B cell (primary cell): ENCODE measurements at regions not wholly inside any gene's neighbourhood (a gene's known extent, or its start where the extent isn't known, plus 50 kb on each side); places are given as distances from the start of the nearest gene placed in this dataset.

Experiments used
- ATAC-seq: fragments of 200-7000 bp; cut with Tn5 transposase; one replicate; pipeline ENCODE4 v1.10.0; 2021; ENCODE audit warnings: low read depth, mild to moderate bottlenecking, moderate number of reproducible peaks, moderate library complexity
- CTCF ChIA-PET: fragments of 350-600 bp; sonication (Branson Sonifier 250); formaldehyde crosslinking; loops from one replicate; lab custom pipeline; 2021; ENCODE audit warnings: antibody characterized with exemption, inconsistent platforms; lab: Charles Lee
- POLR2A ChIA-PET: fragments of 350-600 bp; sonication (Branson Sonifier 250); formaldehyde crosslinking; loops from one replicate; lab custom pipeline; 2021; ENCODE audit warnings: antibody characterized with exemption; lab: Charles Lee
- DNase-seq: peaks from one replicate; pipeline ENCODE4 v3.0.0; 2013
- H2AFZ ChIP-seq: 2 replicates; pipeline ENCODE4 v1.6.1; 2012; ENCODE audit warnings: mild to moderate bottlenecking, low read depth, low read length; ENCODE audit not compliant: insufficient read depth, poor library complexity, severe bottlenecking
- H3K27ac ChIP-seq, 2 donors: 1 replicate in 1 of 2; 2 replicates in 1 of 2; pipeline ENCODE4 v1.5.1; 2012 to 2013; ENCODE audit warnings: low read length in 2 of 2, mild to moderate bottlenecking in 2 of 2, moderate library complexity in 1 of 2
- H3K27me3 ChIP-seq, 4 experiments: fragments of 200-600 bp in 1 of 4; sonication (generic) in 1 of 4; replicated peaks in 1 of 4; 1 replicate in 2 of 4; 2 replicates in 2 of 4; pipeline versions ENCODE4 v1.6.1 to v1.7.0; 2013 to 2016; ENCODE audit warnings: low read length in 3 of 4, mild to moderate bottlenecking in 2 of 4, mixed read lengths in 1 of 4, moderate library complexity in 1 of 4; ENCODE audit not compliant: insufficient read depth in 4 of 4, control insufficient read depth in 3 of 4; ENCODE audit errors: control extremely low read depth in 1 of 4
- H3K36me3 ChIP-seq, 2 experiments: replicated peaks in 1 of 2; 1 replicate in 1 of 2; 2 replicates in 1 of 2; pipeline versions ENCODE4 v1.6.1 to v1.7.1; 2013; ENCODE audit warnings: low read length in 1 of 2; ENCODE audit not compliant: insufficient read depth in 2 of 2, control insufficient read depth in 1 of 2; ENCODE audit errors: control extremely low read depth in 1 of 2, extremely low read depth in 1 of 2
- H3K4me1 ChIP-seq, 2 donors: fragments of 200-600 bp in 1 of 2; sonication (generic) in 1 of 2; 1 replicate in 1 of 2; 2 replicates in 1 of 2; pipeline versions ENCODE4 v1.5.1 to v1.6.1; 2013 to 2017; ENCODE audit warnings: low read length in 2 of 2; ENCODE audit not compliant: control insufficient read depth in 2 of 2, insufficient read depth in 2 of 2
- H3K4me2 ChIP-seq: replicated peaks from 2 replicates; pipeline ENCODE3; 2012; ENCODE audit warnings: mild to moderate bottlenecking, low read depth, low read length; ENCODE audit not compliant: poor library complexity, severe bottlenecking
- H3K4me3 ChIP-seq, 5 experiments: fragments of 200-600 bp in 1 of 5; sonication (generic) in 1 of 5; 1 replicate in 3 of 5; 2 replicates in 2 of 5; pipeline versions ENCODE4 v1.5.1 to v1.7.0; 2011 to 2016; ENCODE audit warnings: low read length in 4 of 5, mild to moderate bottlenecking in 4 of 5, low read depth in 2 of 5, control low read depth in 1 of 5, moderate library complexity in 1 of 5; ENCODE audit not compliant: insufficient read depth in 1 of 5; ENCODE audit errors: control extremely low read depth in 1 of 5, extremely low read depth in 1 of 5
- H3K79me2 ChIP-seq: fragments of 200-600 bp; sonication (generic); one replicate; pipeline ENCODE4 v1.6.0; 2016; ENCODE audit warnings: low read length; ENCODE audit not compliant: control insufficient read depth, insufficient read depth
- H3K9ac ChIP-seq: fragments of 200-600 bp; sonication (generic); 2 replicates; pipeline ENCODE4 v1.6.1; 2017; ENCODE audit warnings: mild to moderate bottlenecking, low read length, moderate library complexity
- H3K9me3 ChIP-seq, 3 donors: one replicate each; pipeline versions ENCODE4 v1.6.1 to v1.7.1; 2013; ENCODE audit warnings: low read length in 2 of 3; ENCODE audit not compliant: control insufficient read depth in 2 of 3, insufficient read depth in 1 of 3; ENCODE audit errors: control extremely low read depth in 1 of 3
- H4K20me1 ChIP-seq: 2 replicates; pipeline ENCODE4 v1.6.0; 2012; ENCODE audit warnings: mild to moderate bottlenecking, low read length; ENCODE audit not compliant: insufficient read depth, control insufficient read depth, poor library complexity, severe bottlenecking
- H3K27ac Mint-ChIP-seq: one replicate; pipeline ENCODE4 v1.8.0; 2021; ENCODE audit warnings: mixed read lengths
- H3K27me3 Mint-ChIP-seq: one replicate; pipeline ENCODE4 v1.8.0; 2021; ENCODE audit warnings: mixed read lengths
- H3K4me1 Mint-ChIP-seq: one replicate; pipeline ENCODE4 v1.8.0; 2021; ENCODE audit warnings: mixed read lengths
- H3K4me3 Mint-ChIP-seq: one replicate; pipeline ENCODE4 v1.8.0; 2021; ENCODE audit warnings: mixed read lengths
- H3K9me3 Mint-ChIP-seq: one replicate; pipeline ENCODE4 v1.8.0; 2022; ENCODE audit warnings: mixed read lengths; ENCODE audit not compliant: insufficient read depth
- EZH2 ChIP-seq: IDR thresholded peaks from 2 replicates; pipeline ENCODE4 v1.6.1; 2012; ENCODE audit warnings: borderline replicate concordance, low read depth, mild to moderate bottlenecking, moderate library complexity, low read length; ENCODE audit not compliant: insufficient read depth, poor library complexity, severe bottlenecking
- WGBS: methylation state at CpG from one replicate; pipeline ENCODE4 v1.1.5; 2013; ENCODE audit warnings: missing lambda C conversion rate; ENCODE audit not compliant: insufficient coverage; 5-methylcytosine and 5-hydroxymethylcytosine counted together
- intact Hi-C: fragments of 100-400 bp; cut with micrococcal nuclease; formaldehyde crosslinking; loops from one replicate; pipeline ENCODE4 v1.10.0; 2022
- TF ChIP-seq, protein P1 (sequence below): fragments of 200-600 bp; IDR thresholded peaks from one replicate; pipeline ENCODE4 v1.8.0; 2022; ENCODE audit warnings: antibody characterized with exemption, mild to moderate bottlenecking

DNA sequence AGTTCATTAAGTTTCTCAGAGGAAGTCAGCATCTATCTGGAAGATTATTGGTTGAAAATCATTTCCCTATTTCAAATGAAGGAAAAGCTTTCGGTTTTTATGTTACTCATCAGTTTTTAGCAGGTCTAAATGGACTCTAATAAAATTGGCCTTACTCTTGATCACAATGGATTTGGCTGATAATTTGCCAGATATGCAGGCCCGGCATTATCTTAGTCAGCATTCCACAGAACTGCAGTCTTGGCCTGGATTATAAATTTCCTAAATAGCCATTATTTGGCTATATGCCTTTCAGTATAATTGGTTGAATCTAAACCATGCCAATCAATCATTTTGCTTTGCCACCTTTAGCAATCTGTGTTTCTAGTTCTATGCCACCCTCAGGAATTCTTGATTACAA, 91.7 kb upstream of the KCNQ5 start:
- Histone ChIP-seq H3K27ac (no peak overlapping the region), H3K4me2 (no peak overlapping the region), H4K20me1 (no peaks in the 10 kb centered on the region), H3K4me1 (no peaks in the 10 kb centered on the region), H3K9ac (no peak overlapping the region), H3K4me3 (no peak overlapping the region), H3K36me3 (no peaks in the 10 kb centered on the region), H2AFZ (no peak overlapping the region), H3K27me3 (peaks cover 0 to 5% (median 0%) of the 10 kb centered on the region in 4 experiments), H3K79me2 (no peaks in the 10 kb centered on the region), H3K9me3 (peaks cover 0 to 2% (median 0%) of the 10 kb centered on the region in 3 donors)
- 67% methylated on average over 1 of the region's 2 CpGs for WGBS
- intact Hi-C loops = no loop called here
- Mint-ChIP-seq H3K4me3 (no peak overlapping the region), H3K27ac (no peak overlapping the region), H3K4me1 (no peaks in the 10 kb centered on the region), H3K27me3 (peaks cover 19% of the 10 kb centered on the region), H3K9me3 (no peaks in the 10 kb centered on the region)
- ATAC-seq (no peak), DNase-seq (no peak)
- ChIA-PET CTCF (no interaction called here), POLR2A (no interaction called here)
- TF ChIP-seq, protein P1, sequence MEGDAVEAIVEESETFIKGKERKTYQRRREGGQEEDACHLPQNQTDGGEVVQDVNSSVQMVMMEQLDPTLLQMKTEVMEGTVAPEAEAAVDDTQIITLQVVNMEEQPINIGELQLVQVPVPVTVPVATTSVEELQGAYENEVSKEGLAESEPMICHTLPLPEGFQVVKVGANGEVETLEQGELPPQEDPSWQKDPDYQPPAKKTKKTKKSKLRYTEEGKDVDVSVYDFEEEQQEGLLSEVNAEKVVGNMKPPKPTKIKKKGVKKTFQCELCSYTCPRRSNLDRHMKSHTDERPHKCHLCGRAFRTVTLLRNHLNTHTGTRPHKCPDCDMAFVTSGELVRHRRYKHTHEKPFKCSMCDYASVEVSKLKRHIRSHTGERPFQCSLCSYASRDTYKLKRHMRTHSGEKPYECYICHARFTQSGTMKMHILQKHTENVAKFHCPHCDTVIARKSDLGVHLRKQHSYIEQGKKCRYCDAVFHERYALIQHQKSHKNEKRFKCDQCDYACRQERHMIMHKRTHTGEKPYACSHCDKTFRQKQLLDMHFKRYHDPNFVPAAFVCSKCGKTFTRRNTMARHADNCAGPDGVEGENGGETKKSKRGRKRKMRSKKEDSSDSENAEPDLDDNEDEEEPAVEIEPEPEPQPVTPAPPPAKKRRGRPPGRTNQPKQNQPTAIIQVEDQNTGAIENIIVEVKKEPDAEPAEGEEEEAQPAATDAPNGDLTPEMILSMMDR = no peak
- no peak for TF ChIP-seq EZH2

DNA sequence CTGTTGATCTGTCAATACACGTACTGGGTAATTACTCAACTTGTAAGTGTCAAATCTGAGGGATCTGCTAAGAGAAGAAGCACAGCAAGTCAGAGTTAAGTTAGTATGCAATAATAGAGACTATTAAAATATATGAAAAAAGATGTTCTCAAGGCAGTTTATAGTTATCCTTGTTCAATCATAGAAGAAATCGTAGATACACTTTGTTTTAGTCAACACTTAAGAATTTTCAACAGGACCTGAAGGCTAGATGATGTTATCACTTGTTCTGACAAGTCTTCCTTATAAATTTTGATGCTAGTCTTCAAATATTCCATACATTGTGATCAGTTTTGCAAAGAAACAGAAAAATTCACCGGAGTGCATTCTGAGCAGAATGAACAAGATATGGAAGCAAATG, 91.1 kb upstream of the KCNQ5 start:
- H3K4me1 ChIP-seq = no peaks in the 10 kb centered on the region
- peaks cover 0 to 2% (median 0%) of the 10 kb centered on the region in 3 donors for H3K9me3 ChIP-seq
- no peak overlapping the region for H3K9ac ChIP-seq
- H2AFZ ChIP-seq = no peak overlapping the region
- H3K4me3 ChIP-seq = no peak overlapping the region
- DNase-seq (no peak), ATAC-seq (no peak)
- no CpG with 5 or more reads among the region's 3 CpGs for WGBS
- ChIA-PET POLR2A (no interaction called here), CTCF (no interaction called here)
- no peak overlapping the region for H3K4me2 ChIP-seq
- Mint-ChIP-seq H3K9me3 (no peaks in the 10 kb centered on the region), H3K4me1 (no peaks in the 10 kb centered on the region), H3K27ac (no peak overlapping the region), H3K27me3 (peaks cover 22% of the 10 kb centered on the region), H3K4me3 (no peak overlapping the region)
- H3K79me2 ChIP-seq = no peaks in the 10 kb centered on the region
- intact Hi-C loops = no loop called here
- H3K27me3 ChIP-seq = peaks cover 0 to 5% (median 0%) of the 10 kb centered on the region in 4 experiments
- no peak for TF ChIP-seq EZH2
- TF ChIP-seq, protein P1 = no peak
- H3K27ac ChIP-seq = no peak overlapping the region
- H4K20me1 ChIP-seq = no peaks in the 10 kb centered on the region
- no peaks in the 10 kb centered on the region for H3K36me3 ChIP-seq
